Activated naive CD8-positive, alpha-beta T cell (primary cell): ENCODE measurements at regions not wholly inside any gene's neighbourhood (a gene's known extent, or its start where the extent isn't known, plus 50 kb on each side); places are given as distances from the start of the nearest gene placed in this dataset.

Experiments used
- H3K27ac Mint-ChIP-seq: one replicate; pipeline ENCODE4 v1.8.0; 2021; ENCODE audit warnings: mixed read lengths
- H3K27me3 Mint-ChIP-seq: one replicate; pipeline ENCODE4 v1.8.0; 2021; ENCODE audit warnings: mixed read lengths
- H3K36me3 Mint-ChIP-seq: one replicate; pipeline ENCODE4 v1.8.0; 2021; ENCODE audit warnings: mixed read lengths
- H3K4me1 Mint-ChIP-seq: one replicate; pipeline ENCODE4 v1.8.0; 2021; ENCODE audit warnings: low read depth, mixed read lengths
- H3K4me3 Mint-ChIP-seq: one replicate; pipeline ENCODE4 v1.8.0; 2021; ENCODE audit warnings: mild to moderate bottlenecking, mixed read lengths
- H3K9me3 Mint-ChIP-seq: one replicate; pipeline ENCODE4 v1.8.0; 2021; ENCODE audit warnings: low read depth, mixed read lengths

DNA sequence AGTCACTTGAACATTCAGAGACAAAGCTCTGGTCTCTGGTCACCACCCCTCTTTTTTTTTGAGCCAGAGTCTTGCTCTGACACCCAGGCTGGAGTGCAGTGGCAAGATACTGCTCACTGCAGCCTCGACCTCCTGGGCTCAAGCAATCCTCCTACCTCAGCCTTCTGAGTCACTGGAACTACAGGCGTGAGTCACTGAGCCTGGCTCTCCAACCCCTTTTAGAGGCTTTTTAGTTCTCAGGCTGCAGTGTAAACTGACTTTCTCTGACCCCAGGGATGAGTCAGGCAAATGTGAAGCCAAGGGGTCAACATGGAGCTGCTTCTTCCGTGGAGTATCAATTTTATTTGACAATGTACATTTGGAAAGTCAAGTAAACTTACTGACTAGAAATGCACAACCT, 229.2 kb downstream of the PTTG2 start:
- Mint-ChIP-seq H3K27me3 (peaks cover 2% of the 10 kb centered on the region), H3K4me1 (no peaks in the 10 kb centered on the region), H3K36me3 (no peaks in the 10 kb centered on the region), H3K27ac (no peak overlapping the region), H3K9me3 (peaks cover under 1% of the 10 kb centered on the region), H3K4me3 (no peak overlapping the region)

- Mint-ChIP-seq H3K36me3 (no peaks in the 10 kb centered on the region), H3K27ac (no peak overlapping the region), H3K4me1 (no peaks in the 10 kb centered on the region), H3K9me3 (peaks cover 10% of the 10 kb centered on the region), H3K27me3 (peaks cover 2% of the 10 kb centered on the region), H3K4me3 (no peak overlapping the region)
Observed at GRCh38 chr4:38190717-38191178, 230.6 kb downstream of the PTTG2 start.

DNA sequence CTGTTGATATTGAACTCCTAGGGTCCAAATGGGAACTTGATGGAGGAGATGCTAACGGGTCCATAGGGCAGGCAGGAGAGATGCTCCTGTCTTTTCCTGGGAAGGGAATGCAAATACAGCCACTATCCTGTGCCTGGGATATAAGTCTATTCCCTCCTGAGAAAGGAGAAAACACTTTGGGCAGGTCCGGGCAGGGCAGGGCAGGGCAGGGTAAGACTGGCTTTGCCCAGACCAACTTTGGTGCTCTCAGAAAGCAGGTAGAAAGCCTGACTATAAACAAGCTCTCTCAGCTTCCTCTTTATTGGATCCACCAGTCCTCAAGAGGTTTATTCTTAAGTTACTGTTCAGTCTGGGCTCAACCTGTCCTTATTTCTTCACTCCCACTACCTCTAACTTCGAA, 232.3 kb downstream of the PTTG2 start:
- H3K4me1 Mint-ChIP-seq = no peaks in the 10 kb centered on the region
- H3K36me3 Mint-ChIP-seq = no peaks in the 10 kb centered on the region
- no peak overlapping the region for H3K27ac Mint-ChIP-seq
- no peak overlapping the region for H3K4me3 Mint-ChIP-seq
- peaks cover 10% of the 10 kb centered on the region for H3K9me3 Mint-ChIP-seq
- H3K27me3 Mint-ChIP-seq = peaks cover 2% of the 10 kb centered on the region

- Mint-ChIP-seq H3K9me3 (peaks cover 10% of the 10 kb centered on the region), H3K4me1 (no peaks in the 10 kb centered on the region), H3K36me3 (no peaks in the 10 kb centered on the region), H3K27ac (no peak overlapping the region), H3K27me3 (peaks cover 2% of the 10 kb centered on the region), H3K4me3 (no peak overlapping the region)
Observed at GRCh38 chr4:38193236-38193863, 233.2 kb downstream of the PTTG2 start.

DNA sequence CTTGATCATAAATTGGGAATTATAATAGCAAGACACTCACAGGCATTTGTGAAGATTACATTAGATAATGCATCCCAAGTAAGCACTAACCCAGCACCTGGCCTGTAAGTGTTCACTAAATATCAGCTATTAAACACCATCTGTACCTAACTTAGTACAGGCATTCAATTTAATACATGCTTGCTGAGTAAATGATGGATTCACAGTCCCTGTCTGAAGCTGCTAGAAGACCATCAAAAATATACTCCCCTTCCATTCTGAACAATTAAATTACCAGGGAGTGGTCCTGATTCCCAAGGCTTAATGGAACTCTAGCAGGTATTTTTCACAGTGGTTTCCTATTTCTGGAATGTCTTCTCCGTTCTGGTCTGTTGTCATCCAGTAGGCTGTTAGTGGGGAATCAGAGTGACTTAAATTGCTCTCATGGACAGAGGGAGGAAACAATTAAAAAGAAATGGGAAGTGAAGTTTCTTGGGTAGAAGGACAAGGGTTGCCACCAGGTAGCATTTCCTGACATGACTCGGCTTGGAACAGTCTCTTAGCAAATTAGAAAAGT, 233.9 kb downstream of the PTTG2 start:
- no peak overlapping the region for H3K4me3 Mint-ChIP-seq

GRCh38 chr4:38195486-38195885, 235.3 kb downstream of the PTTG2 start:
- Mint-ChIP-seq H3K27ac (no peak overlapping the region), H3K4me3 (no peak overlapping the region), H3K4me1 (no peaks in the 10 kb centered on the region), H3K27me3 (peaks cover 2% of the 10 kb centered on the region), H3K36me3 (no peaks in the 10 kb centered on the region), H3K9me3 (peaks cover 10% of the 10 kb centered on the region)

More for the DNA sequence above, 233.9 kb downstream of the PTTG2 start:
- Mint-ChIP-seq H3K4me1 (no peaks in the 10 kb centered on the region), H3K27me3 (peaks cover 2% of the 10 kb centered on the region), H3K36me3 (no peaks in the 10 kb centered on the region), H3K27ac (peak overlapping the region; percentile 22), H3K9me3 (peaks cover 10% of the 10 kb centered on the region)

GRCh38 chr4:38195911-38196310, 235.7 kb downstream of the PTTG2 start:
- H3K27me3 Mint-ChIP-seq = peaks cover 2% of the 10 kb centered on the region
- peaks cover 10% of the 10 kb centered on the region for H3K9me3 Mint-ChIP-seq
- no peak overlapping the region for H3K27ac Mint-ChIP-seq
- no peaks in the 10 kb centered on the region for H3K4me1 Mint-ChIP-seq
- H3K36me3 Mint-ChIP-seq = no peaks in the 10 kb centered on the region
- no peak overlapping the region for H3K4me3 Mint-ChIP-seq

- Mint-ChIP-seq H3K9me3 (no peaks in the 10 kb centered on the region), H3K36me3 (no peaks in the 10 kb centered on the region), H3K4me1 (peaks cover 1% of the 10 kb centered on the region), H3K27ac (peak overlapping the region; percentile 5), H3K4me3 (no peak overlapping the region), H3K27me3 (no peaks in the 10 kb centered on the region)
Observed at GRCh38 chr4:38202242-38202641, 242.0 kb downstream of the PTTG2 start.

- no peak overlapping the region for H3K27ac Mint-ChIP-seq
- no peaks in the 10 kb centered on the region for H3K27me3 Mint-ChIP-seq
- no peaks in the 10 kb centered on the region for H3K9me3 Mint-ChIP-seq
- H3K4me3 Mint-ChIP-seq = no peak overlapping the region
- H3K36me3 Mint-ChIP-seq = no peaks in the 10 kb centered on the region
- peaks cover 1% of the 10 kb centered on the region for H3K4me1 Mint-ChIP-seq
Observed at GRCh38 chr4:38203609-38204008, 243.4 kb downstream of the PTTG2 start.

DNA sequence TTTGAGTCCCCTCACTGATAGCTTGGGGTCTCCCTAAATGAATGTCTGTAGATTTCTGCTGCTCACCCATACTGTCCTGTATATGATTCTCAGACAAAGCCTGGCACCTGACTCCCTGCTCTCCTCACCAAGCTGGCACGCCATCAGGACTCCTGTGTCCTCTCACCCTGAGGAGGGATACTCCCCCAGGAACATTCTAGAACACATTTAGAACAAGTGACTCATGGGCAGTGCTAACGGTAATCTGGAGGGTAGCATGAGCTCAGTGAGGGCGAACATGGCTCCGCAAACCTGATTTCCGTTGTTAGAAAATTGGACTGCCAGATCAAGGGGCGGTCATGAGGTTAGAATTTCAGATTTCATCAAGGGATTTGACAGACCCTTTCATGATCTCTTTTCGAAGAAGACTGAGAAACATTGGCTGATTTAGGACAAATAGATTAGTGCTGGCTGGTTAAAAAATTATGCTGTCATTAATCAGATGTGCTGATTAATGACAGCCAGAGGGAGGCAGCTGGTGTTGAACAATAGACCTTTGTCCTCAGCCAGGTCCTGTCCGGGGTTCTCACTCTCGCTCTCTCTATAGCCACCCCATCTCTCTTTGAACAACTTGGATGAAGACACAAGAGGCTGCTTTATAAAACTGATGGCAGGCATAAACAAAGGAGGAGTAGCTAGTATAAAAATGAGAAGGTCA, 244.3 kb downstream of the PTTG2 start:
- Mint-ChIP-seq H3K9me3 (no peaks in the 10 kb centered on the region), H3K36me3 (no peaks in the 10 kb centered on the region), H3K4me1 (peaks cover 1% of the 10 kb centered on the region), H3K27me3 (no peaks in the 10 kb centered on the region), H3K4me3 (no peak overlapping the region), H3K27ac (no peak overlapping the region)

- H3K4me1 Mint-ChIP-seq = peaks cover 1% of the 10 kb centered on the region
- H3K36me3 Mint-ChIP-seq = no peaks in the 10 kb centered on the region
- no peak overlapping the region for H3K27ac Mint-ChIP-seq
Observed at GRCh38 chr4:38205261-38205660, 245.1 kb downstream of the PTTG2 start.

DNA sequence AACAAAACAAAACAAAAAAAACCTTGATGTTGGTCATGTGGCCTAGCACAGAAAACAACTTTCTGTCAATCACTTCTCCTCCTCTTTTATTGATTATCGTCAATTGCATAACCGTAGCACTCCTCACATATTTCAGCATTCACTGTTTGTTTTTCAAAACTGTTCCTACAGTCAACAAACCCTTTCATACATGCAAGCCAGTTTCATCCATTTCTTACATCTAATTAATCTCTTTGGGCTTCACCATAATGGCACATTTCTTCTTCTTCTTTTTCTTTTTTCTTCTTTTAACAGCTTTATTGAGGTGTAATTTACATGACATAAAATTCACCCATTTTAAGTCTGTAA, 246.9 kb downstream of the PTTG2 start:
- Mint-ChIP-seq H3K9me3 (no peaks in the 10 kb centered on the region), H3K4me1 (no peaks in the 10 kb centered on the region), H3K4me3 (no peak overlapping the region), H3K27ac (no peak overlapping the region), H3K36me3 (no peaks in the 10 kb centered on the region), H3K27me3 (no peaks in the 10 kb centered on the region)

More at GRCh38 chr4:38205261-38205660, 245.1 kb downstream of the PTTG2 start:
- Mint-ChIP-seq H3K4me3 (no peak overlapping the region), H3K9me3 (no peaks in the 10 kb centered on the region), H3K27me3 (no peaks in the 10 kb centered on the region)

DNA sequence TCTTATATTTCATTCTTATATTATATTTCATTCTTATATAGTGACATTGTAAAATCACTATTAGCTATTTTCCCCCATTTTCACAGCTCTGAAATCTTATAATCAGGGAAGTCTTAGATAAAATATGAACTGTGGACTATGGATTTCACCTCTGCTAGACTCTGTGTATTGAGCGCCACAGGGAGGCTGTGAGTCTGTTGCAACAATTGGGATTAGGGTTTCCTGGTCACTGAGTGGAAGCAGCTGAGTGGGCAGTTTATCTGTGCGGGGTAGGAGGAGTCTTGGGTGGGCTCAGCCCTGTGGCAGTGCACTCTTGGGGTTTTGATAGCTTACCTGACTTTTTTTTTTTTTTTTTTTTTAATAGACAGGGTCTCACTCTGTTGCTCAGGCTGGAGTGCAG, 249.5 kb downstream of the PTTG2 start:
- Mint-ChIP-seq H3K36me3 (no peaks in the 10 kb centered on the region), H3K4me1 (no peaks in the 10 kb centered on the region), H3K27ac (no peak overlapping the region), H3K9me3 (no peaks in the 10 kb centered on the region), H3K4me3 (no peak overlapping the region), H3K27me3 (no peaks in the 10 kb centered on the region)

GRCh38 chr4:38210396-38211114, 250.4 kb downstream of the PTTG2 start:
- no peaks in the 10 kb centered on the region for H3K27me3 Mint-ChIP-seq
- no peak overlapping the region for H3K27ac Mint-ChIP-seq
- no peaks in the 10 kb centered on the region for H3K9me3 Mint-ChIP-seq
- H3K36me3 Mint-ChIP-seq = no peaks in the 10 kb centered on the region
- H3K4me3 Mint-ChIP-seq = no peak overlapping the region
- no peaks in the 10 kb centered on the region for H3K4me1 Mint-ChIP-seq

- no peaks in the 10 kb centered on the region for H3K36me3 Mint-ChIP-seq
- no peak overlapping the region for H3K4me3 Mint-ChIP-seq
- H3K27ac Mint-ChIP-seq = no peak overlapping the region
- no peaks in the 10 kb centered on the region for H3K27me3 Mint-ChIP-seq
- H3K4me1 Mint-ChIP-seq = no peaks in the 10 kb centered on the region
- H3K9me3 Mint-ChIP-seq = no peaks in the 10 kb centered on the region
Observed at GRCh38 chr4:38211885-38212284, 251.7 kb downstream of the PTTG2 start.
